HPDE6-E6E7 (cell line): ENCODE measurements at regions not wholly inside any gene's neighbourhood (a gene's known extent, or its start where the extent isn't known, plus 50 kb on each side); places are given as distances from the start of the nearest gene placed in this dataset.
"Not testable (repeated sequence)": the region's sequence is repeated elsewhere in the genome, so short reads cannot be mapped to it uniquely, and the experiment has no call there.

Experiments
- DNase-seq: peaks from one replicate; pipeline ENCODE4 v3.0.0; 2011; ENCODE audit warnings: missing footprints; ENCODE audit errors: extremely low spot score

DNA sequence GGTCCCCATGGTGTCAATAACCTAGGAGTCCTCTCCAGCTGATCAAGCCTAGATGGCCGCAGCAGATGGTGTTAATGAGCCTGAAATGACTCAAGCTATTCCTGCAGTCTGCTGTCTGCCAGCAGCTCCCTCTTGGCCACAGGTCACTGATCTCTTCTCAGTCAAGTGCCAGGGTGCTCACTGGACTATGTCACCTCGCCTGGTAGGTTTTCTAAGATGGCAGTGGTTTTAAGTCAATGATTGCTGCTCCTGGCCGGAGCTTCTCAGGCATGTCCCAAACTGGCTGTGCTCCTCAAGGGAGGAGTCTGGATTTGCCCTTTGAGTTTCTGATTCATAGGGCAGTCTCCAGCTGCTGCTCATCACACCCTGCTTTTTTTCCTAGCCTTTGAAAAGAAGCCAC is 58.6 kb upstream of the SHISA6 start:
- DNase-seq: no peak

DNA sequence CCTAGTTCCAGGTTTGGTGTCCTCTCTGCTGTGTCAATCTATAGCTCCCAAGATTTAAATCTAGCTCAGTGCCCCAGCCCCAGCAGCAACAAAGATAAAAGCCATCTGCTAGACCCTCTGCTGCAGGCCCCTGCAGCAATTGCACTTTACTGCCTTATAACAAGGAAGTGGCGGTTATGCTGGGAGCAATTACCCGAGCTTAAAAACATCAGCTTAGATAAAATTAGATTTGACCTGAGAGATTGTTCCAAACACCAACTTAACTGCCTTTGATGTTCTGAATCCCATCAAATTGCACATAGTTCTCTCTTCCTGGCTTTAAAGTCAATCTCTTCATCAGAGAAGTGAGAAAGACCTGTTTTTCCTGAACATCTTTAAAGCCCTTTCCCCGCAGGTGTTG is 62.4 kb upstream of the SHISA6 start:
- no peak for DNase-seq

DNA sequence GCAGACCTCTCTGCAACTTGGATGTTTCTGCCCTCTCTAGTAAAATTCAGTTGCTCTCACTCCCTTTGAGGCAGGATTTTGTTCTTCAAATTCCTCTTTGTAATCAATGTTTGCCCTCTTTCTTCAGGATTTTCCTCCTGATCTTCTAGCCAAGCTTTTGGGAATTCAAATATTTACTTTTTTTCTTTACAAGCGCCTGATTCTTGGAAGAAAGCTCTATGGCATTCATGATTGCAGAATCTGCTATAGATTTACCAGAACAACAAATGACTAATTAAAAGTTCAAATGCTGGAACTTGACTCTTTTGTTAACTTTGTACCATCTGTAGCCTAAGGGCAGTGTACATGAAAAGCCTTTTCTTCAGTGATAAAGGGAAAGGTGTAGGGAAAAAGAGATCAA is 63.7 kb upstream of the SHISA6 start:
- DNase-seq: no peak

DNA sequence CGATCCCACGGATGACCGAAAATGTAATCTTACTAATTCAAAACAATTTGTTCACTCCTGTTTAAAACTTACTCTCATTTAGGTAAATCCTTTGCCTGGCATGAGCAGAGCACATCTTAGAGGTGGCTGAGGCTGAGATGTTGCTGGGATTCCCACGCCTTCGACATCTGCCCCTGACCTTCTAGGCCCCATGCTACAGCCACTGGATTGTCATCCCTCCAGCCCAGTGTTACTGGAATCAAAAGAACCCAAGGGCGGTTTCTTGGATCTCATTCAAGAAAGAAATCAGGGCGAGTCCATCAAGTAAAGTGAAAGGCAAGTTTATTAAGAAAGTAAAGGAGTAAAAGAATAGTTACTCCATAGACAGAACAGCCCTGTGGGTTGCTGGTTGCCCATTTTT is 64.5 kb upstream of the SHISA6 start:
- no peak for DNase-seq

DNA sequence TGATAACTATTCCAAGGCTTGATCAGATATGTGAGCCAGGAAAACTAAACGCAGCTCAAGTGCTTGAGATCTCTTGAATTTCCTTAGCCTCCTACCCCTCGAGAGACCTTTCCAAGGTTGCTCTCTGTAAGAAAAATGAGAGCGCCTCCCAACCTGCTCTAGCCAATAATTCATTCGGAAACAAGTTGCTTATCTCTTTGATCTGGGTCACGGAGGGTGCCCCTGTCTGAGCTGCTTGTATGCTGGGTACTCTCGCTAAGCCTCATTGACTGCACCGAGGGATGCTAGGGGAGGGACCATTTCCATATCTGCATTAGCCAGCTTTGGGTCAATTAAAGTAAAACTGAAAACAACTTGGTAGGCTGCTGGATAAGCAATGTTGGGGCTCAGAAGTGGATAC is 70.1 kb upstream of the SHISA6 start:
- no peak for DNase-seq

DNA sequence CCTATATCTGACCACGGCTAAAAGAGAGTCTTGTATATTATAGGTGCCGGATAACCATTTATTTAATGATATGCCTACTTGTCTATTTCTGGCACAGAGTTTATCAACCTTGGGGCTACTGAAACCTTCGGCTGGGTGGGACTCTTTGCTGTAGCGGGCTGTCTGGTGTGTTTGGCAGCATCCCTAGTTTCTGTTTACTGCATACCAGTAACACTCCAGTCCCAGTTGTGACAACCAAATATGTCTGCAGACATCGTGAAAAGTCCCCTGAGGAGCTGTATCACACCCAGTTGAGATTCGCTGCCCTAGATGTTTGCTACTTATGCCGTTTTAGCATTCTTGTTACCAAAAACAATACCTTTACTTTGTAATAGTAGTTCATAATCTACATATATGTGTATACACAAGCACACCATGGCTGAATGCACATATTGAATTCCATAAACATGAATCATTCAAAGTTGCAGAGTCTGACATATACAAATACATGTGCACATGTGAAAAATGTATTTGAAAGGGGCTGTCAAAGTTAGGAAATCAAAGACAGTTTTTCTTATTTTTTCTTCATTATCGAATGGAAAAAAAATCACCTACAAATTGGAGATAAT is 89.1 kb upstream of the SHISA6 start:
- no peak for DNase-seq

DNA sequence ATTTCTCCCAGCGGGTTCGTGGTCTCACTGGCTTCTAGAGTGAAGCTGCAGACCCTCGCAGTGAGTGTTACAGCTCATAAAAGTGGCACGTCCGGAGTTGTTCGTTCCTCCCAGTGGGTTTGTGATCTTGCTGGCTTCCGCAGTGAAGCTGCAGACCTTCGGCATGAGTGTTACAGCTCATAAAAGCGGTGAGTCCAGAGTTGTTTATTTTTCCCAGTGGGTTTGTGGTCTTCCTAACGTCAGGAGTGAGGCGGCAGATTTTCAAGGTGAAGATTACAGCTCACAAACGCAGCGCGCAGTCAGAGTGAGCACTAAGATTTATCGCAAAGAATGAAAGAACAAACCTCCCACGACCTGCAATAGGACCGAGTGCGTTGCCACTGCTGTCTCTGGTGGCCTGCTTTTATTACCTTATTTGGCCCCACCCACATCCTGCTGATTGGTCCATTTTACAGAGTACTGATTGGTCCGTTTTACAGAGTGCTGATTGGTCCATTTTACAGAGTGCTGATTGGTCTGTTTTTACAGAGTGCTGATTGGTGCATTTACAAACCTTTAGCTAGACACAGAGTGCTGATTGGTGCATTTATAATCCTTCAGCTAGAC is 90.0 kb upstream of the SHISA6 start:
- DNase-seq: not testable (repeated sequence)

DNA sequence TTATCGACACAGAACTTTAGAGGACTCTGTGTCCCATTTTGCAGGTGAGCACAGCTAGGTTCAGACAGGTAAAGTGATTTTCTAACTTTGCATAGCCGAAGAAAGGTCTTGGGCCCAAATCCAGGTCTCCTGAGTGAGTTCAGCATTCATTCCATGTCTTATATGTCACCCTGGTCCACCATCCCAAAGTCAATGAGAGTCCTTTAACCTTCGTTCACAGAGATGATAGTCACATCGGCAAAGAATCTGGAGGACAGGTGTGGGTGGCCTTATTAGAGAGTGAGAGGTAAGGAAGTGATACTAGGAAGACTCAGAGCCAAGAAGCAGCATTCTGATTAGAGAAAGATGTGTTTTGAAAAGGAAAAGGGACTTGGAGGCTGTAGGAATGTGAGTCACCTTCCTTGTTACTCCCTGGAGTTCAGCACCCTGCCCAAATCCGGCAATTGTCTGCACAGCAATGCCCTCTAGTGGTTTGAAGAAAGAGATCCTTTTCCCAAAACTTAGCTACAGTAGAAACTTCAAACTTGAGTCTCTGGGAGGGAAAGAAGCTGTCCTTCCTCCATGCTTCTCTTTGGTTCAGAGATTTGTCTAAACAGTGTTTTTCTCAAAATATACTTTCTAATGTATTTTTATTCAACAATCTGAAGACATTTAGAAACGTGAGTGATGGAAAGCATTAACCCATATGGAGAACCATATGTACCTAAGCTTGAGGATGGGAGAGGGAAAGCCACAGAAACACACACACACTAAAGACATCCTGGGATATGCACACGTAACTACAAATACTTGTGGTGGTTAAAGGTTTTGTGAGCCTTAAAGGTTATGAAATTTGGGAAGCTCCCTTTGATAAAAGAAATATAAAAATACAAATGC is 96.4 kb upstream of the SHISA6 start:
- peak; percentile 20 for DNase-seq

DNA sequence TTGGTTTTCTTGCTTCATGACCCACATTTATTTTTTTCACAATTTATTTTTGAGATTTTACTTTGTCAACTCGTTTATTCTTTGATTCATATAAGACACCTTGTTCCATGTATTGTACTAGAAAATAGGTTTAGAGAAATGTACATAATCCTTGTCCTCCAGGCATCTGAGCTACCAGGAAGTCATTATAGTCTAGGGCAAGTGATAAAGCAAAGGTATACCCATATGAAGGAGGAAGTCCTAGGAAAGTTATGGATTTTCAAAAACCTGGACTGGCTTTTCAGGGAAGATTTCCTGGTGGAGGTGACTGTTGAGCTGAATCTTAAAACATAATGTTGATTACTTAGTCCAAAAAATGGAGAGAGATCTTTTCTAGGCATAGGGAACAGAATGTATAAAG is 98.8 kb upstream of the SHISA6 start:
- no peak for DNase-seq

DNA sequence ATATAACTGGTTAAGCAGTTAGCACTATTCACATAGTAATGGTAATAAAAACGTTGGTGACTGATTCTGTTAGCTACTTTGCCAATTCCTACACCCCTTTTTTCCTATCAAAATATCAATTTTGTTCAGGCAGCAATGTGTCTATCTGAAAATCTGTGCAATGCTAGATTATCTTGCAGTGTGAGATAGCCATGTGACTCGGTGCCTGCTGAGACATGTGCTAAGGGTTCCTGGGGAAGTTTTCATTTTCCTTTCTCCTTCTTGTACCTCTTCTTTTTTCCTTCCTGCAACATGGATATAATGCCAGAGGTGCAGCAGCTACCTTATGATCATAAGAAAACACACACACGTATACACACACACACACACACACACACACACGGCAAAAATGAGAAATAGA is 100.5 kb upstream of the SHISA6 start:
- DNase-seq: no peak

DNA sequence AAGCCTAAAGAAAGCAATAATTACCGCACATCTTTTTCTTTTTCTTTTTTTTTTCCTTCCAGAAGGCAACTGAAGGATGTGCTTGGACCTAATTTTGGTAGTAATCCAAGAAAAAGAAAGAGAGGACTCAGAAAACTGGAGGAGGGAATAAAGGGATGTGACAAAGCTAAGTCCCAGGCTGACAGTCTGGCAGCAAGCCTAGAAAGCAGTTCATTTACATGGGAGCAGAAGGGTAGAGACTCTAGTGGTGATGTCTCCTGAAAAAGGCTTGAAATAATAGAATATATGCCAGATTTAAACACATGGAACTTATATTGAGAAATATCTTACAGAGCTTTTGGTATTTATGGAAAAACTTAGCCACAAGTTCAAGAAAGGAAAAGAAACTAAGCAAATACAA is 101.0 kb upstream of the SHISA6 start:
- no peak for DNase-seq

DNA sequence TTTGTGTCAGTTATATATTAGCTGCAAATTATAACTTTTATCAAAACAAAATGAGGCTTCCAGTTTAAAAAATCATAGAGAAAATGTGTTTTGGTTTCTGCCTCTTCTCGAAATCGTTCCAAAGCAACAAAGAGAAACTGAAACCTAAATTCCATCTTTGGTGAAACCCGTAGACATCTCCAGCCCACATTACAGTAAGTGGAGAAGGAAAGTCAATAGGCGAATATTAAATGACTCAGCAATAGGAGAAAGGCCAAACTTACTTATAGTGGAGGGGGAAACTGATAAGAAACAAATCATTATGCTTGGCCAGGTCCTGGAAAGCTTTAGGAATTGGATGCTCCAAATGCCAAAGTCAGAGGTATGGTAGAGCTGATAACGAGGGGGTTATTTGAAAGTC is 103.0 kb upstream of the SHISA6 start:
- no peak for DNase-seq

DNA sequence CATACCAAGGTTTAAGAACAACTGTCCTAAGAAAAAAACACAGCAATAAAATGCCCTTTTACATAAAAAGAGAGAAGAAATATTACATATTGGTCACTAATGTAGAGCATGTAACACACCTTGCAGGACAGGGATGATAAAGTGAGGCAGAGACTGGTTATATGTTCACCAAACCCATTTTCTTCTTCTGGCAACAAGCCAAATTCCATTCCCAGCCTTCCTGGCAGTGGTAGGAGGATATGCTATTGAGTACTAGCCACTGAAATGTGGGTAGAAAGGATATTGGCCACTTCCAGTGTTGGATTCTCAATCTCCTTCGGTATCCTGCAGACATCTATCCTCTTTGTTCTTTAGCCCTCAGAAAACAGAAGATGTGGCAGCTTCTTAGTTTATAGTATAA is 105.2 kb upstream of the SHISA6 start:
- no peak for DNase-seq

DNA sequence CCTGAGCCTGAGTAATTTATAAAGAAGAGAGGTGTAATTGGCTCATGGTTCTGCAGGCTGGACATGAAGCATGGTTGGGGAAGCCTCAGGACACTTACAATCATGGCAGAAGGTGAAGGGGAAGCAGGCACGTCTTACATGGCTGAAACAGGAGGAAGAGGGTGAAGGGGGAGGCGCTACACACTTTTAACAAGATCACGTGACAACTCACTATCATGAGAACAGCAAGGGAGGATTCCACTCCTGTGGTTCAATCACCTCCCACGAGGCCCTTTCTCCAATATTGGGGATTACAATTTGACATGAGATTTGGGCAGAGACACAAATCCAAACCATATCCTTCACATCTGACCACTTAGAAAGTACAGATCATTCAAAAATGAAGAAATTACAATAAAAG is 110.6 kb upstream of the SHISA6 start:
- DNase-seq: no peak

DNA sequence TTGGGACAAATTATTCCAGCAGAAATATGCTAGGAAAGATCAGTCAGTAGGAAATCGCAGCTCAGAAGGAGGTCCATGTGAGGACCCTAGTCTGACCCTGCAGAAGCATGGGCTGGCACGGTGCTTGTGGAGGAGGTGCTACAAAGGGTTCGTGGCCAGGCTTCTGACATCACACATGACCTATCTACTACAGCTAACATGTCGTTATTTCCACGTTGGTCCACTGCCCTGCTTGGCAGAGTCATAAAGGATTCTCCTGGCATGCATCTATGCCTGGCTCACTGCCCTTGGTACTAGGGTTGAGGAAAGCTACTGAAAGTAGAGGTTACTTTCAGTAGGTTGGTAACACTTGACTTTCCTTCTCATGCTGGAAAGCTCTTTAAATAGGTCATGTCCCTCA is 118.1 kb upstream of the SHISA6 start:
- no peak for DNase-seq

DNA sequence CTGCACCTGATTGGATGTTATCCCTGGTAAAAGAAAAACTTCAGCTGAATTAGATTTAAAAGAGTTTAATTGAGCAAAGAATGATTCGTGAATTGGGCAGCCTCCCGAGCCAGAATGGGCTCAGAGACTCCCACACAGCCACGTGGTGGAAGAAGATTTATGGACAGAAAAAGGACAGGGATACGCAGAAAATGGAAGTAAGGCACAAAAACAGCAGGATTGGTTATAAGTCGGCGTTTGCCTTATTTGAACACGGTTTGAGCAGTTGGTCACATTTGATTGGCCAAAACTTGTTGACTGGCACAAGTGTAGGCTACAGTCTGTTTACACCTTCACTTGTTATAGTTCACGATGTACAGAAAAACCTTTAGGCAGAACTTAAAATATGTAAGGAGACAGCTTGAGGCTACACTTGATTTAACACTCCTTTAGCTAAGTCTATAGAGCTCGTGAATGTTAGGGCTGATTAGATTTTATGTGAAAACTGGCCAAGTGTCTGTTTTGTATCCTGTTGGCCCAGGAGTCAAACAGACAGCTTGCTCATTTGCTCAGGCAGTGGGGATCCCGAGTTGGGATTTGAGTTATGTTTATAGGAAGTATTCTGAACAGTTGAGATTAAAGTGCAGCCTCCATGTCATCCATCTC is 119.5 kb upstream of the SHISA6 start:
- no peak for DNase-seq

DNA sequence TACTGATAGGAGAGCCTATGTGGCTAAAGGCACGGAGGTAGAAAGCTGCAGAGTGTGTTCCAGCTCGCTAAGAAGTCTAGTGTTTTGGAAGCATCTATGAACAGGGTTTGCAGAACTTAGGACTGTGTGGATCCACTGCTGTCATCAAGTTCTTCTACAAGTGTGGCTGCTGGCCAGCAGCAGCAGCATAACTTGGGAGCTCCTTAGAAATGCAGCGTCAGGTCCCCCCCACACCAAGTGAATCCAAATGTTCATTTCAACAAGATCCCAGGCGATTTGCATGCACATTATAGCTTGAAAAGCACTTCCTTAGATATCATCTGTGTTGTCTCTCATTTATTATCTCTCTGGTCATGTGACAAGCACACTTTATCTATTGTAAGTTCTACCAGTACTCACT is 131.9 kb upstream of the SHISA6 start:
- no peak for DNase-seq

DNA sequence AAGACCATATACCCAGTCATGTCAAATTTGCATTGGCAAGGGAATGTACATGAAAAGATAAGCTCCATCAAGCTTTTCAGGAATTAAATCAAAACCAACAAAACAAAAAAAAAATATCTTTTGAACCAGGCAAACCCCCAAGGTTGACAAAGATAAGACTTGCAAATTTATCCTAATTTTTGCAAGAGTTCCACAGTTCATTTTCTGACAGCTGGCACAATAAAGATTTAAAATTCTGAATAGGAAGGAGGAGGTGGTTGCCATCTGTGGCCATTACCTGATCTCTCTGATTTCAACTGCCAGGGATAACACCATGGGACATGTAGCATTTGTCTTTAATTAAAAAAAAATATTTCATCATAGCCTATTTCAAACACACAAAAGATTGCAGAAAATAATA is 135.9 kb upstream of the SHISA6 start:
- no peak for DNase-seq

DNA sequence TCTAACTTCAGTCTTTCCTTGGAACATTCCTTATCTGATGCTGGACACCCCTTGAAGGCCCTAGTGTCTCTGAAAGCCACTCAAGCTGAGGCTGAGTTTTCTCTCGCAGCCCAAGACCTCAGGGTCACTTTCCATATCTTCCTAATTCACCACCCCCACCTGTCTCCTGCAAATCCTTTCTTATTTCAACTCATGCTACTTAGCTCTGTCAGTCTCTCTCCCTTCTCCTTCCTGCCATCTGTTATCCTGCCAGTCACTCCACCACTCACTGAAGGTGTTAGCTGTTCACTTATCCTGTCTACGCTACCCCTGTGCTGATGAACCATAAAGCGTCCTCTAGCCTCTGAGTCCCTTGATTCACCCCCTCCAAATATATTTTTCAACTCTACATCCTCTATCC is 143.9 kb upstream of the SHISA6 start:
- no peak for DNase-seq

DNA sequence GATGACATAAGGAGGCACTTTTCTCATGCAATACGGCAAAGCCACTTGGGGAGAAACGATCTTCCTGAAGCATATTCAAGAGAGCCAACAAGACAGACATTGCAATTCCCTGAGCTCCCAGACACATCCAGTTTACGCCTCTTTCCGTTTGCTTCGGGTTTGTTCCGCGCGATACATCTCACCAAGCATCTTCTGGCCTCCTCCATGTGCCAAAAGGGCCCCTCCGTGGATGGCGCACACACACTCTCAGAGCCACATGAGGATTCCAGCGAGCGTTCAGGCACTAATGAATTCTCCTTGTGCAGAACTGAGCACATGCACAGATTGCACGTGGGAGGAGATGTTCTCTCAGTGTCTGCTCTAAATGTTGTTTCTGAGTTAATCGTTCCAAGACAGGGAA is 146.7 kb upstream of the SHISA6 start:
- no peak for DNase-seq

DNA sequence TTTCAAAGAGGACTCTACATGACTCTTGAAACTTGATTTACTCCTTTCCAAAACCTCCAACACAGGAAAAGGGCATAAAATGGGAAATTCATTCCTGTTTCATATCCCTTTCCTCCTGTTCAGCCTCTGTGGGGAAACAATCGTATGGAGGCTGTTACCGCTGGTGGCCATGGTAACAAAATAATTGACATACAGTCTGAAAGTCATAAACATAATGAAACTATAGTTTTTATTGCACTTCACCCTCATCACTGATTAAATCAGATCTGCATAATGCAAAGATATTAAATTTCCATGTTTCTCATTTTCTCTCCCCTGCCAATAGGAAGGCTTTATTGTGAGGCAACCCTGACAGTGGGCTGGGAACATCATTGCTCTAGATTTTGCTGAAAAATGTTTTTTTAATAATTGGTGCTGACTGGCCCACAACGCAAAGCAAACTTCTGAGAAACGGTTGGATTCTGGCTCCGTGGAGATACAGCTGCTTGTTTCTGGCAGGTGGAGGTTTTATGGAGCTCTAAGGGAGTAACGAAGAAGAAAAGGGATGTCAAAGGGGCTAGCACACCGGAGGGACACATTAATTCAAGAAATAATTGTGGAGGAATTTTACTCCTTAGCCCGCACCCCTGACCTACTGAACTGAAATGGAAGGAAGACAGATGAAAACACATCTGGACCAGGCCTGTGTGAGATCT is 154.2 kb upstream of the SHISA6 start:
- no peak for DNase-seq

DNA sequence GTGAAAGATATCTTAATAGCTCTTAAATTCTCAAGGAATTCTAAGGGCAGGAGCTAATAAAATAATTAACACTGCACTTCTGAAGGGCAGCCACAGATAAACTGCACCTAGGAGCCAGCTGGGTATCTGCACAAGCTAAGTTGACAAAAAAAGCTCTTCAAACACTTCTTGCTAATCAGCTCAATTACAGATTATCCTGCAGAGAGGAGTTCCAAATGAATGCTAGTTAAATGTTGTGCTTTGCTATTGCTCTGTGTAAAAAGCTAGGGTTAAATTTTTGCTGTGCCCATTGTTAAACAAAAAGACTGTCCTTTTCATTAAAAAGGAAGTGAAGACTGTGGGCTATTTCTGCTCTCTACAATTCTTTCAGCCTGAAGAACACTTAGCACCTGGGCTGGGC is 158.5 kb upstream of the SHISA6 start:
- DNase-seq: no peak
